CD4-positive, alpha-beta T cell treated with Interleukin-4 for 1 hour (primary cell): ENCODE measurements at regions not wholly inside any gene's neighbourhood (a gene's known extent, or its start where the extent isn't known, plus 50 kb on each side); places are given as distances from the start of the nearest gene placed in this dataset.
"Not testable (repeated sequence)": the region's sequence is repeated elsewhere in the genome, so short reads cannot be mapped to it uniquely, and the experiment has no call there.

Experiments
- DNase-seq, 2 donors: peaks; one replicate each; pipeline ENCODE4 v3.0.0-alpha.2; 2020 to 2022

- no peak for DNase-seq
Observed at GRCh38 chrX:39418731-39419638, 617.7 kb downstream of the MID1IP1 start.

- no peak for DNase-seq
Observed at GRCh38 chrX:39421006-39421405, 619.7 kb downstream of the MID1IP1 start.

GRCh38 chrX:39425124-39425806, 624.0 kb downstream of the MID1IP1 start:
- no peak for DNase-seq

- no peak for DNase-seq
Observed at GRCh38 chrX:39426101-39426500, 624.8 kb downstream of the MID1IP1 start.

- no peak for DNase-seq
Observed at GRCh38 chrX:39427492-39427891, 626.2 kb downstream of the MID1IP1 start.

- no peak for DNase-seq
Observed at GRCh38 chrX:39427906-39428305, 626.6 kb downstream of the MID1IP1 start.

- DNase-seq, result no peak
Observed at GRCh38 chrX:39430551-39430950, 629.3 kb downstream of the MID1IP1 start.

- DNase-seq, result no peak
Observed at GRCh38 chrX:39431893-39432292, 630.6 kb downstream of the MID1IP1 start.

- DNase-seq, result not testable (repeated sequence)
Observed at GRCh38 chrX:39434671-39435070, 633.4 kb downstream of the MID1IP1 start.

- not testable (repeated sequence) for DNase-seq
Observed at GRCh38 chrX:39436538-39436937, 635.3 kb downstream of the MID1IP1 start.

- DNase-seq, result no peak
Observed at GRCh38 chrX:39437670-39438441, 636.6 kb downstream of the MID1IP1 start.

- DNase-seq, result no peak
Observed at GRCh38 chrX:39438603-39439602, 637.6 kb downstream of the MID1IP1 start.

- DNase-seq, result peak in 1 of 2 donors; percentile 40
Observed at GRCh38 chrX:39439906-39440798, 638.9 kb downstream of the MID1IP1 start.

GRCh38 chrX:39440799-39441284, 639.6 kb downstream of the MID1IP1 start:
- no peak for DNase-seq

GRCh38 chrX:39442332-39442731, 641.1 kb downstream of the MID1IP1 start:
- no peak for DNase-seq

- no peak for DNase-seq
Observed at GRCh38 chrX:39443240-39443639, 642.0 kb downstream of the MID1IP1 start.

- DNase-seq, result peak; percentile 30 to 35
Observed at GRCh38 chrX:39445336-39445735, 644.1 kb downstream of the MID1IP1 start.

- no peak for DNase-seq
Observed at GRCh38 chrX:39449352-39449751, 648.1 kb downstream of the MID1IP1 start.

- peak; percentile 5 to 13 for DNase-seq
Observed at GRCh38 chrX:39450234-39450977, 647.4 kb downstream of the BCOR start.

- no peak for DNase-seq
Observed at GRCh38 chrX:39451046-39451445, 646.7 kb downstream of the BCOR start.
